Adrenal gland (tissue), 5 donors: ENCODE measurements at regions not wholly inside any gene's neighbourhood (a gene's known extent, or its start where the extent isn't known, plus 50 kb on each side); places are given as distances from the start of the nearest gene placed in this dataset.

Experiments
- CTCF ChIP-seq, 6 experiments: fragments of 450-650 bp in 4 of 6; fragments of 200-600 bp in 2 of 6; sonication (generic) in 1 of 6; IDR thresholded peaks; 1 replicate in 5 of 6; 2 replicates in 1 of 6; pipeline versions ENCODE4 v1.5.1 to v1.8.0; 2016 to 2021; ENCODE audit warnings: antibody characterized with exemption in 6 of 6, mild to moderate bottlenecking in 2 of 6, moderate library complexity in 1 of 6
- POLR2A ChIP-seq, 2 donors: fragments of 450-650 bp; IDR thresholded peaks; one replicate each; pipeline ENCODE4 v1.6.1; 2017; ENCODE audit warnings: antibody characterized with exemption in 2 of 2, mild to moderate bottlenecking in 2 of 2, moderate library complexity in 1 of 2
- donor health status: DM: no; HTN: no; CAD: no.

DNA sequence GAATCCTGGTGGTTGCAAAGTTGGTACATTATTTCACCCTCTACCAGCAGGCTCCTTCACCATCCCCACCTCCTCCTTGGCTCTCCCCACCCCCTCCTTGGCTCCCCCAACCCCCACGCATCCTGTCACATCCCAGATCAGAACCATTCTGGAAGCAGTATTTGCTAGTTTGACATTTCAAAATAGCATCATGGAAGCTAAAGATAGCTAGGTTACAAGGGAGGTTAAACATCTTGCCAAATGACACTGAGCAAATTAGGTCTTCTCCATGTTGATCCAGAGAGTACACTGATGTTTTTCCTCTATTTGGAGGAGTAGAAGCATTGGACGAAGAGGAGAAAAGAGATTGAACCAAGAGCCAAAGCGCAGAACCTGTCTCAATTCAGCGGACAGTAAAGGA lies 158.9 kb upstream of the FGGY start:
- no peak for TF ChIP-seq CTCF (IDR thresholded peaks at IDR 0.05)
- TF ChIP-seq POLR2A (IDR thresholded peaks at IDR 0.05): no peak
